AG09309 (cell line): ENCODE measurements at regions not wholly inside any gene's neighbourhood (a gene's known extent, or its start where the extent isn't known, plus 50 kb on each side); places are given as distances from the start of the nearest gene placed in this dataset.

Experiments
- DNase-seq: peaks from one replicate; pipeline ENCODE4 v3.0.0-alpha.2; 2010; ENCODE audit warnings: low read depth
- H3K4me3 ChIP-seq: 2 replicates; pipeline ENCODE4 v1.5.1; 2011; ENCODE audit warnings: mild to moderate bottlenecking, low read depth, low read length, moderate library complexity; ENCODE audit not compliant: control insufficient read depth
- CTCF ChIP-seq: IDR thresholded peaks from 2 replicates; pipeline ENCODE4 v1.5.1; 2011; ENCODE audit warnings: mild to moderate bottlenecking, low read depth, low read length, inconsistent platforms; ENCODE audit not compliant: insufficient read depth, control insufficient read depth; ENCODE audit errors: missing control alignments

GRCh38 chr2:120964819-120965218 lies 229.2 kb downstream of the GLI2 start:
- no peak for DNase-seq
- TF ChIP-seq CTCF, result no peak
- H3K4me3 ChIP-seq, result no peak overlapping the region

- no peak for DNase-seq
- no peak for TF ChIP-seq CTCF
- H3K4me3 ChIP-seq, result no peak overlapping the region
Observed at GRCh38 chr2:120966510-120967254, 231.0 kb downstream of the GLI2 start.

GRCh38 chr2:120968307-120969015 lies 232.8 kb downstream of the GLI2 start:
- H3K4me3 ChIP-seq, result no peak overlapping the region
- TF ChIP-seq CTCF, result no peak

GRCh38 chr2:120969613-120970355 lies 234.1 kb downstream of the GLI2 start:
- no peak for DNase-seq
- H3K4me3 ChIP-seq, result no peak overlapping the region
- no peak for TF ChIP-seq CTCF

More at GRCh38 chr2:120968307-120969015, 232.8 kb downstream of the GLI2 start:
- no peak for DNase-seq

GRCh38 chr2:120971866-120972265 lies 236.2 kb downstream of the GLI2 start:
- DNase-seq, result no peak
- TF ChIP-seq CTCF, result no peak
- no peak overlapping the region for H3K4me3 ChIP-seq

GRCh38 chr2:120972286-120972685 lies 236.6 kb downstream of the GLI2 start:
- no peak for TF ChIP-seq CTCF
- no peak for DNase-seq
- H3K4me3 ChIP-seq, result no peak overlapping the region
